HG03175 (cell line): ENCODE measurements at regions not wholly inside any gene's neighbourhood (a gene's known extent, or its start where the extent isn't known, plus 50 kb on each side); places are given as distances from the start of the nearest gene placed in this dataset.

ENCODE experiments used
- ATAC-seq: cut with Tn5 transposase; IDR thresholded peaks from one replicate; pipeline ENCODE4 v1.9.1; 2021; ENCODE audit warnings: mild to moderate bottlenecking, moderate library complexity; ENCODE audit not compliant: unreplicated experiment

GRCh38 chr9:89721176-89721700, 116.4 kb downstream of the GADD45G start:
- ATAC-seq, result no peak

GRCh38 chr9:89721971-89722530, 117.2 kb downstream of the GADD45G start:
- no peak for ATAC-seq

GRCh38 chr9:89722712-89723111, 117.9 kb downstream of the GADD45G start:
- ATAC-seq, result no peak

- ATAC-seq, result no peak
Measured at GRCh38 chr9:89723469-89724100, 118.8 kb downstream of the GADD45G start.

- ATAC-seq, result no peak
Measured at GRCh38 chr9:89724659-89725058, 119.8 kb downstream of the GADD45G start.

- ATAC-seq, result no peak
Measured at GRCh38 chr9:89725271-89725670, 120.5 kb downstream of the GADD45G start.

GRCh38 chr9:89729954-89730530, 125.2 kb downstream of the GADD45G start:
- no peak for ATAC-seq

- ATAC-seq, result no peak
Measured at GRCh38 chr9:89730715-89731114, 125.9 kb downstream of the GADD45G start.

GRCh38 chr9:89731262-89732182, 126.7 kb downstream of the GADD45G start:
- ATAC-seq, result no peak

GRCh38 chr9:89732295-89732938, 127.6 kb downstream of the GADD45G start:
- no peak for ATAC-seq

- ATAC-seq, result no peak
Measured at GRCh38 chr9:89732939-89733324, 128.1 kb downstream of the GADD45G start.

GRCh38 chr9:89734600-89735041, 129.8 kb downstream of the GADD45G start:
- ATAC-seq, result no peak

- no peak for ATAC-seq
Measured at GRCh38 chr9:89738137-89738932, 133.5 kb downstream of the GADD45G start.

- no peak for ATAC-seq
Measured at GRCh38 chr9:89739511-89739910, 134.7 kb downstream of the GADD45G start.

- ATAC-seq, result no peak
Measured at GRCh38 chr9:89739916-89740315, 135.1 kb downstream of the GADD45G start.

- ATAC-seq, result no peak
Measured at GRCh38 chr9:89740722-89741121, 135.9 kb downstream of the GADD45G start.

- ATAC-seq, result no peak
Measured at GRCh38 chr9:89742660-89743059, 137.8 kb downstream of the GADD45G start.

GRCh38 chr9:89743216-89743572, 138.4 kb downstream of the GADD45G start:
- peak; percentile 48 for ATAC-seq

- peak; percentile 47 for ATAC-seq
Measured at GRCh38 chr9:89743573-89744254, 138.9 kb downstream of the GADD45G start.
